Prostate gland (tissue), 2 donors: ENCODE measurements at regions not wholly inside any gene's neighbourhood (a gene's known extent, or its start where the extent isn't known, plus 50 kb on each side); places are given as distances from the start of the nearest gene placed in this dataset.

Experiments used
- DNase-seq: peaks from one replicate; pipeline ENCODE4 v3.0.0-alpha.2; 2019; ENCODE audit warnings: low spot score
- H3K27ac ChIP-seq, 2 donors: fragments of 200-600 bp; sonication (generic); 2 replicates each; pipeline ENCODE4 v1.5.1; 2017 to 2019
- H3K27me3 ChIP-seq: fragments of 200-600 bp; sonication (generic); replicated peaks from 2 replicates; pipeline ENCODE4 v1.5.1; 2019; ENCODE audit not compliant: insufficient read depth
- H3K36me3 ChIP-seq, 2 donors: fragments of 200-600 bp; sonication (generic); 1 replicate in 1 of 2; 2 replicates in 1 of 2; pipeline versions ENCODE4 v1.5.1 to v1.8.1; 2017 to 2019
- H3K4me1 ChIP-seq: fragments of 200-600 bp; sonication (generic); replicated peaks from 2 replicates; pipeline ENCODE4 v1.5.1; 2019
- H3K4me3 ChIP-seq, 2 donors: fragments of 200-600 bp; sonication (generic); 2 replicates each; pipeline ENCODE4 v1.5.1; 2017 to 2019
- H3K9me3 ChIP-seq: fragments of 200-600 bp; sonication (generic); 2 replicates; pipeline ENCODE4 v1.5.1; 2017
- CTCF ChIP-seq, 4 experiments: fragments of 200-600 bp in 2 of 4; fragments of 450-650 bp in 2 of 4; sonication (generic) in 2 of 4; IDR thresholded peaks; 1 replicate in 3 of 4; 2 replicates in 1 of 4; pipeline ENCODE4 v1.5.1; 2016 to 2019; ENCODE audit warnings: antibody characterized with exemption in 4 of 4, mild to moderate bottlenecking in 2 of 4, moderate library complexity in 2 of 4
- POLR2A ChIP-seq: fragments of 450-650 bp; IDR thresholded peaks from one replicate; pipeline ENCODE4 v1.6.1; 2016; ENCODE audit warnings: antibody characterized with exemption, mild to moderate bottlenecking
- POLR2AphosphoS5 ChIP-seq: sonication (generic); formaldehyde crosslinking; IDR thresholded peaks from one replicate; pipeline ENCODE4 v1.6.1; 2017; ENCODE audit warnings: antibody characterized with exemption
- WGBS: methylation state at CpG from one replicate; pipeline ENCODE4 v1.1.5; 2018; 5-methylcytosine and 5-hydroxymethylcytosine counted together
- intact Hi-C: fragments of 100-400 bp; cut with DNase I; formaldehyde crosslinking; loops from one replicate; pipeline ENCODE4 v1.14.2; 2022

- Histone ChIP-seq H3K27ac (no peak overlapping the region), H3K4me1 (no peaks in the 10 kb centered on the region), H3K9me3 (no peaks in the 10 kb centered on the region), H3K36me3 (no peaks in the 10 kb centered on the region), H3K27me3 (no peaks in the 10 kb centered on the region), H3K4me3 (no peak overlapping the region)
- 80% methylated on average over 3 of the region's 3 CpGs for WGBS
- no peak for TF ChIP-seq POLR2A
- no peak for TF ChIP-seq POLR2AphosphoS5
- no peak for TF ChIP-seq CTCF (IDR thresholded peaks at IDR 0.05)
- no peak for DNase-seq
- intact Hi-C loops: no loop called here
These were observed 147.1 kb downstream of the NHLRC3 start for GRCh38 chr13:39185326-39185725.

- DNase-seq: no peak
- no peaks in the 10 kb centered on the region for H3K9me3 ChIP-seq
- no peak overlapping the region for H3K4me3 ChIP-seq
- intact Hi-C loops: no loop called here
- no peak overlapping the region for H3K27ac ChIP-seq
- 29% methylated on average over 2 of the region's 2 CpGs for WGBS
- no peaks in the 10 kb centered on the region for H3K4me1 ChIP-seq
- no peak for TF ChIP-seq CTCF (IDR thresholded peaks at IDR 0.05)
- TF ChIP-seq POLR2A: no peak
- peak; percentile 43 for TF ChIP-seq POLR2AphosphoS5
- H3K36me3 ChIP-seq: no peaks in the 10 kb centered on the region
- H3K27me3 ChIP-seq: no peaks in the 10 kb centered on the region
These were observed 148.1 kb downstream of the NHLRC3 start for GRCh38 chr13:39186205-39186875.

GRCh38 chr13:39189778-39190177, 151.5 kb downstream of the NHLRC3 start:
- Histone ChIP-seq H3K27me3 (no peaks in the 10 kb centered on the region), H3K36me3 (no peaks in the 10 kb centered on the region), H3K4me3 (no peak overlapping the region), H3K4me1 (no peaks in the 10 kb centered on the region), H3K9me3 (no peaks in the 10 kb centered on the region), H3K27ac (no peak overlapping the region)
- DNase-seq: no peak
- WGBS: 80% methylated on average over 1 of the region's 1 CpG
- TF ChIP-seq CTCF (IDR thresholded peaks at IDR 0.05): no peak
- TF ChIP-seq POLR2AphosphoS5: no peak
- no peak for TF ChIP-seq POLR2A
- intact Hi-C loops: no loop called here

- Histone ChIP-seq H3K4me1 (no peaks in the 10 kb centered on the region), H3K9me3 (no peaks in the 10 kb centered on the region), H3K4me3 (no peak overlapping the region), H3K27ac (no peak overlapping the region), H3K36me3 (no peaks in the 10 kb centered on the region), H3K27me3 (no peaks in the 10 kb centered on the region)
- DNase-seq: no peak
- intact Hi-C loops: no loop called here
- TF ChIP-seq POLR2AphosphoS5: no peak
- TF ChIP-seq CTCF (IDR thresholded peaks at IDR 0.05): no peak
- TF ChIP-seq POLR2A: no peak
- 51% methylated on average over 5 of the region's 5 CpGs for WGBS
These were observed 158.8 kb downstream of the NHLRC3 start for GRCh38 chr13:39196965-39197646.

- TF ChIP-seq POLR2A (no peak), POLR2AphosphoS5 (no peak), CTCF (IDR thresholded peaks at IDR 0.05) (no peak)
- Histone ChIP-seq H3K36me3 (no peaks in the 10 kb centered on the region), H3K27me3 (no peaks in the 10 kb centered on the region), H3K27ac (no peak overlapping the region), H3K4me3 (no peak overlapping the region), H3K4me1 (no peaks in the 10 kb centered on the region), H3K9me3 (no peaks in the 10 kb centered on the region)
- intact Hi-C loops: no loop called here
- no peak for DNase-seq
These were observed 159.4 kb downstream of the NHLRC3 start for GRCh38 chr13:39197647-39198007.
